ENCODE measurements at regions not wholly inside any gene's neighbourhood (a gene's known extent, or its start where the extent isn't known, plus 50 kb on each side); places are given as distances from the start of the nearest gene placed in this dataset.

DNA sequence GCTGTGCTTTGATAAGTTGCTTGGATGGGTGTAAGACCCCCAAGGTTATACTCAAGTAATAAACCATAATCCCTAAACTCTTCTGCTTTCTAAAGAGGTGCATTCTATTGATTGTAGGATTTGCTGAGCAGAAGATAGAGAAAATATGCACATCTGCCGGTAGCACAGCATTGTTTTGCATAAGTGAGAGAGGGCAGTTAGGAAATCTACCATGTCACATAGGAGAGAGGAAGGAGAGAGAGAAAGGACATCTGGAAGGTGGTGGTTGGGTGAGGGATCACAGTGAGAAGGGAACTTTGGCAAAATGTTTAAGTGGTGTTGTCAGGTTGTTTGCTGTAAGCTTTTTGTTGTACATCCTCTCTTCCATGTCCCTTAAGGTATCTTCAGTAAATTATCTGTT lies 73.6 kb upstream of the BDNF start:
- TF ChIP-seq CTCF (conservative IDR thresholded peaks at IDR 0.05) = no peak
- no peak overlapping the region for H3K27ac ChIP-seq

- H3K27ac ChIP-seq = no peak overlapping the region
- TF ChIP-seq CTCF (conservative IDR thresholded peaks at IDR 0.05) = no peak
Measured at GRCh38 chr11:27771516-27771915, 71.3 kb upstream of the BDNF start.

DNA sequence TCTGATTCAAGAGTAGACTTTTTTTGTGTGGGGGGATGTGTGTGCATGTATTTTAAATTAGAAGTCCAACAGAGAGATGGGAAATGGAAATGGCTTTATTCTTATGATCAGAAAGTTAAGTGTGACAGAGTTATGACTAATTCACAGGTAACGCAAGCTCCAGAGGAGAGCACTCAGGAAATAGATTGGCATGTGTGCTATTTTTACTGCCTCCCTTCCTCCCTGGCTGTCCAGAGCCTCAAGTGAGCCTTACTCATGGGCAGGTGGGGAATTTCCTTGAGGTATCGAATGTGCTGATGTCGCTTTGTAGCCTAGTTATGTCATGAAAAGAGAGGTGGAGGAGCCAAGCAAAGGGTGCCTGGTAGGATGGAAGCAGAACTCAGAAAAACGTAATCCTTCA lies 70.3 kb upstream of the BDNF start:
- no peak overlapping the region for H3K27ac ChIP-seq
- TF ChIP-seq CTCF (conservative IDR thresholded peaks at IDR 0.05) = no peak

DNA sequence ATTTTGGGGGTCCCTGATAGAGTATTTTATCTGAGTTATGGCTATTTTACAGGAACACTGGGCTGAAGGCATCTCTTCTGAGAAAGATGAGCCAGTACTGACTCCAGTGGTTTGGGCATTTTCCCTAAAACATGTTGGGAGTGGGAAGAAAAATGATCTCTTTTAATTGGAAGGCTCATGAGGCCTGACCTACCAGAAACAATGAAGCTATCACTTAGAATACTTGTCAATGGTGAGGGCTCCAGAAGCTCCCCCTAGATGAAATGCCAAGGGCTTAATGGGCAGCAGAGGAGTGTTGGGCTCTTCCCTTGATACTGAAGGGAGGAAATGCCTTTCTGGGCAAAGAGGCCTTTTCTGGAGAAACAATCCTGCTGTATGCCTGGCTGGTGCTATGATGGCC lies 63.5 kb upstream of the BDNF start:
- no peak overlapping the region for H3K27ac ChIP-seq
- TF ChIP-seq CTCF (conservative IDR thresholded peaks at IDR 0.05) = no peak

DNA sequence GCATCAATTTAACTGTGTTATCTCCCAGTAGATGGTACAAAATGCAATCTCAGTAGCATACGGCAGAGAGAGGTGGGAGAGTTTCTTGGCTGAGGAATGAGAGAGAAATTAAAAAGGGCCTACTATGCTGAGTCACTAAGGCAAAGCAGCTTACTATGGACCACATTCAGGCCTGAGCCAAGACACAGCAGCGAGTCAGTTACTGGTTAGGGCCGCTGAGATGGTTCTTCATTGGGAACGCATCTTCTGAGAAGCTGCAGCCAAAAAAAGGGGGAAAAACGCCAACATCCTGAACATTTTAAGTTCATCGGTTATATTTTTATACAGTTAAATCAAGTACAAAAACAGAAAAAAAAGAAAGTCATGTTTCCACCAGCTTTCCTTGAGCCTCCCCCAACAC lies 61.1 kb upstream of the BDNF start:
- no peak for TF ChIP-seq CTCF (conservative IDR thresholded peaks at IDR 0.05)
- H3K27ac ChIP-seq = no peak overlapping the region

GRCh38 chr11:27757953-27758352 lies 57.7 kb upstream of the BDNF start:
- TF ChIP-seq CTCF (conservative IDR thresholded peaks at IDR 0.05) = no peak
- H3K27ac ChIP-seq = no peak overlapping the region

GRCh38 chr11:27754035-27755017 lies 54.1 kb upstream of the BDNF start:
- no peak overlapping the region for H3K27ac ChIP-seq
- no peak for TF ChIP-seq CTCF (conservative IDR thresholded peaks at IDR 0.05)

Data from VCaP (cell line).